HEK293T (cell line): ENCODE measurements at regions not wholly inside any gene's neighbourhood (a gene's known extent, or its start where the extent isn't known, plus 50 kb on each side); places are given as distances from the start of the nearest gene placed in this dataset.

Source experiments
- ARNT ChIP-seq: fragments of 450-650 bp; IDR thresholded peaks from 2 replicates; pipeline ENCODE4 v1.6.1; 2017; ENCODE audit warnings: mild to moderate bottlenecking
- BHLHE40 ChIP-seq: fragments of 450-650 bp; IDR thresholded peaks from 2 replicates; pipeline ENCODE4 v1.6.1; 2016; ENCODE audit warnings: mild to moderate bottlenecking, moderate library complexity, borderline replicate concordance
- FOXM1 ChIP-seq: fragments of 450-650 bp; IDR thresholded peaks from 2 replicates; pipeline ENCODE4 v1.6.1; 2017; ENCODE audit warnings: mild to moderate bottlenecking, borderline replicate concordance
- HDGF ChIP-seq: fragments of 450-650 bp; IDR thresholded peaks from 2 replicates; pipeline ENCODE4 v1.6.1; 2017; ENCODE audit warnings: antibody characterized with exemption, borderline replicate concordance
- PKNOX1 ChIP-seq: fragments of 450-650 bp; IDR thresholded peaks from 2 replicates; pipeline ENCODE4 v1.6.1; 2016
- SUZ12 ChIP-seq: fragments of 450-650 bp; IDR thresholded peaks from 2 replicates; pipeline ENCODE4 v1.6.1; 2016; ENCODE audit warnings: mild to moderate bottlenecking

- TF ChIP-seq HDGF (no peak), BHLHE40 (no peak), FOXM1 (no peak), PKNOX1 (no peak), SUZ12 (no peak), ARNT (no peak)
Measured at GRCh38 chr12:77368379-77368778, 303.0 kb upstream of the E2F7 start.
